ENCODE measurements at regions not wholly inside any gene's neighbourhood (a gene's known extent, or its start where the extent isn't known, plus 50 kb on each side); places are given as distances from the start of the nearest gene placed in this dataset.

DNA sequence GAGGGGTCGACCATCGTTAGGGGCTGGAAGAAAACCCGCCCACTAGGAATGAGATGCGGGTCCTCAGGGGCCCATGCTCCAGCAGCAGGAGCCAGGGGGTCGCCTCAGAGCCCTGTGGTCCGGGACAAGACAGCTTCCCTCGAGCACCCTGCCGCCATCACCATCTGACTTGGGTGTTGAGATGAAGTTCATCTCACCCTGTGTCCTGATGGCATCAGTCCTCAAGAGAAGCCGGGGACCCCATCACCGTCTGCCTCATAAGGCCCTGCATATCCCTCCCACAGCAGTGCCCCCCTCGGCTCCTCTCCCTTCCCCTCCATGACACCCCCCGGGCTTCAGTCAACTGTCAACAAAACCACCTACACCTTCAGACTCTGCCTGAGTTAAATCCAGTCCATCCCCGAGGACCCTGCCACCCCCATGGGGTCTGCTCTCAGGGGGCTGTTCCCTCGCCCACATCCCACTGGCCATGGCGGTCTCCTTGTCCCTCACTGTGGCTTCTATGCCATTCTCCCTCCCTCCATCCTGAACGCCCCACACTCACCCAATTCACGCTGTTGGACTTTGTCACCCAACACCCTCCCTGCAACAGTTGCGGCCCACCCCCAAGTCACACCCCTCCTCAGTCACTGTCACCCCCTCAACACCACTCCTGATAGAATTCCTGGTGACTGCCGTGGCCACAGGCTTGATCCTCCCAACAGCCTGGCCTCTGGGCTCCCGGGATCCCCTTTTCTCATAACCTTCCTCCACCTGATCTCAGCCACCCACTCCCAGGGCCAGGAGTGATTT is 87.7 kb upstream of the RTL6 start:
- DNase-seq, result no peak
- peaks cover 6% of the 10 kb centered on the region for H3K4me1 Mint-ChIP-seq
- no peaks in the 10 kb centered on the region for H3K36me3 Mint-ChIP-seq (ENCODE audit: low read depth)
- peaks cover 17% of the 10 kb centered on the region for H3K27me3 Mint-ChIP-seq
- ATAC-seq, result no peak
- no peak overlapping the region for H3K27ac Mint-ChIP-seq
- H3K4me3 Mint-ChIP-seq, result no peak overlapping the region
- H3K9me3 Mint-ChIP-seq, result no peaks in the 10 kb centered on the region

- DNase-seq (no peak), ATAC-seq (no peak)
- peaks cover 17% of the 10 kb centered on the region for H3K27me3 Mint-ChIP-seq
- H3K9me3 Mint-ChIP-seq, result no peaks in the 10 kb centered on the region
- H3K27ac Mint-ChIP-seq, result no peak overlapping the region
- no peaks in the 10 kb centered on the region for H3K36me3 Mint-ChIP-seq (ENCODE audit: low read depth)
- peaks cover 6% of the 10 kb centered on the region for H3K4me1 Mint-ChIP-seq
- no peak overlapping the region for H3K4me3 Mint-ChIP-seq
These were observed 86.3 kb upstream of the RTL6 start for GRCh38 chr22:44584256-44584902.

DNA sequence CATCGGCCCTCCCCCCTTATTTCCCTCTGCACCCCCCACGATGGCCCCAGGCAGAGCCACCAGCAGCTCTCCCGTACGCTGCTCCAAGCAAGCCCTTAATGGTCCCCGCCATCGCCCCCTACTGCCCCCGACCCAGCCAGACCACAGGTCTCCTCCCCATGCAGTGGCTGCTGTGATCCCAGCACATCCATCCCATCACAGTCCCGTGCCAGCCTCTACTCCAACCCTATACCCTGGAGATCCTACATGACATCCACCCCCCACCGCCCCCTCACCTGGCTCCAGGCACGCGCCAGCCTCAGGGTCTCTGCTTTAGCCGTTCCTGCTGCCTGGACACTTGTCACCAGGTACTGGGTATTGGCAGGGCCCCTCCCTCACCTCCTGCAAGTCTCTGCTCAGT is 85.8 kb upstream of the RTL6 start:
- ATAC-seq, result no peak
- no peaks in the 10 kb centered on the region for H3K36me3 Mint-ChIP-seq (ENCODE audit: low read depth)
- peaks cover 17% of the 10 kb centered on the region for H3K27me3 Mint-ChIP-seq
- H3K4me3 Mint-ChIP-seq, result no peak overlapping the region
- H3K27ac Mint-ChIP-seq, result no peak overlapping the region
- no peaks in the 10 kb centered on the region for H3K9me3 Mint-ChIP-seq
- DNase-seq, result no peak
- peaks cover 6% of the 10 kb centered on the region for H3K4me1 Mint-ChIP-seq

DNA sequence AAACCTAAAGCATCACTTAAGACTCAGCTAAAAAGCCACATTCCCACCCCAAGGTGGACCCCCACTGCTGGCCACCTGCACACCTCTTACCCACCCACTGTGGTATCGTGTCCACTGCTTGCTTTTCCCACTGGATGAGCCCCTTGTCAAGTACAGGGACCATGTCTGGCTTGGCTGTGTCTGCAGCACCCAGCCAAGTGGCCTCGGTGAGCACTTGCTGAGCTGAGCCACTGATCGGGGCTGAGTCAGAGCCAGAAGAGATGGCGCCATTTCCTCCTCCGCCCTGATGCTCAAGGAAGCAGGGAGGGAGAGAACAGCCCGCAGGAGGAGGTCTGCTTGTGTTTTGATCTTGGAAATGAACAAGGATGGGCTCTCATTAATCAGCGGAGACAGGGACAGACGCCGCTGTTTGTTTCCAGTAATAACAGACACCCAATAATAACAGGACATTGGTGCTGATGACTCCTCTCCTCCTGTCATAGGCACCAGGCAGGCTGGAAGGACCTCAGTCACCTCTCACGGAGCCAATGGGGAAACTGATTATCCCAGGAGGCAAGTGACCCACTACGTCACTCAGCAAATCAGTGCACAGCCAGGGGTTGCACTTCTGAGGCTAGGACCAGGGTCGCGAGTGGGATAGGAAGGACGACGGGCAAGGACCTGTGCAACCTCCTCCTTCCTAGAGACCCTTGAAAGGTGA is 85.2 kb upstream of the RTL6 start:
- H3K27ac Mint-ChIP-seq, result no peak overlapping the region
- H3K9me3 Mint-ChIP-seq, result no peaks in the 10 kb centered on the region
- no peaks in the 10 kb centered on the region for H3K36me3 Mint-ChIP-seq (ENCODE audit: low read depth)
- H3K27me3 Mint-ChIP-seq, result peaks cover 17% of the 10 kb centered on the region
- H3K4me3 Mint-ChIP-seq, result no peak overlapping the region
- peaks cover 6% of the 10 kb centered on the region for H3K4me1 Mint-ChIP-seq
- DNase-seq (no peak), ATAC-seq (no peak)

GRCh38 chr22:44582016-44582415 is 84.0 kb upstream of the RTL6 start:
- H3K27ac Mint-ChIP-seq, result no peak overlapping the region
- ATAC-seq (no peak), DNase-seq (no peak)
- no peak overlapping the region for H3K4me3 Mint-ChIP-seq
- H3K9me3 Mint-ChIP-seq, result no peaks in the 10 kb centered on the region
- no peaks in the 10 kb centered on the region for H3K36me3 Mint-ChIP-seq (ENCODE audit: low read depth)
- peaks cover 4% of the 10 kb centered on the region for H3K4me1 Mint-ChIP-seq
- H3K27me3 Mint-ChIP-seq, result peaks cover 16% of the 10 kb centered on the region

DNA sequence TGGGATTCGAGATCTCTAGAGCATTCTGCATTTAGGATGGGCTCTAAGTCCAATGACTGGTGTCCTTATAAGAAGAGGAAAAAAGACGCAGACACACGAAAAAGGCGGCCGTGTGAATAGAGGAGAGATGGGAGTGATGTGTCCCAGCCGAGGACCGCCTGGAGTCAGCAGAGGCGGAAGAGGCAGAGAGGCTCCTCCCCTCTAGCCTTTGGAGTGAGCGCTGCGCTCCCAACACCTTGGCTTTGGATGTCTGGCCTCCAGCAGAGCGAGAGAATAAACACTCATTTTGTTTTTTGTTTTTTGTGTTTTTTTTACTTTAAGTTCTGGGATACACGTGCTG is 83.0 kb upstream of the RTL6 start:
- no peak for DNase-seq
- no peaks in the 10 kb centered on the region for H3K4me1 Mint-ChIP-seq
- H3K9me3 Mint-ChIP-seq, result no peaks in the 10 kb centered on the region
- no peak for ATAC-seq
- no peak overlapping the region for H3K4me3 Mint-ChIP-seq
- H3K27ac Mint-ChIP-seq, result no peak overlapping the region
- H3K36me3 Mint-ChIP-seq (ENCODE audit: low read depth), result no peaks in the 10 kb centered on the region
- H3K27me3 Mint-ChIP-seq, result peaks cover 10% of the 10 kb centered on the region

DNA sequence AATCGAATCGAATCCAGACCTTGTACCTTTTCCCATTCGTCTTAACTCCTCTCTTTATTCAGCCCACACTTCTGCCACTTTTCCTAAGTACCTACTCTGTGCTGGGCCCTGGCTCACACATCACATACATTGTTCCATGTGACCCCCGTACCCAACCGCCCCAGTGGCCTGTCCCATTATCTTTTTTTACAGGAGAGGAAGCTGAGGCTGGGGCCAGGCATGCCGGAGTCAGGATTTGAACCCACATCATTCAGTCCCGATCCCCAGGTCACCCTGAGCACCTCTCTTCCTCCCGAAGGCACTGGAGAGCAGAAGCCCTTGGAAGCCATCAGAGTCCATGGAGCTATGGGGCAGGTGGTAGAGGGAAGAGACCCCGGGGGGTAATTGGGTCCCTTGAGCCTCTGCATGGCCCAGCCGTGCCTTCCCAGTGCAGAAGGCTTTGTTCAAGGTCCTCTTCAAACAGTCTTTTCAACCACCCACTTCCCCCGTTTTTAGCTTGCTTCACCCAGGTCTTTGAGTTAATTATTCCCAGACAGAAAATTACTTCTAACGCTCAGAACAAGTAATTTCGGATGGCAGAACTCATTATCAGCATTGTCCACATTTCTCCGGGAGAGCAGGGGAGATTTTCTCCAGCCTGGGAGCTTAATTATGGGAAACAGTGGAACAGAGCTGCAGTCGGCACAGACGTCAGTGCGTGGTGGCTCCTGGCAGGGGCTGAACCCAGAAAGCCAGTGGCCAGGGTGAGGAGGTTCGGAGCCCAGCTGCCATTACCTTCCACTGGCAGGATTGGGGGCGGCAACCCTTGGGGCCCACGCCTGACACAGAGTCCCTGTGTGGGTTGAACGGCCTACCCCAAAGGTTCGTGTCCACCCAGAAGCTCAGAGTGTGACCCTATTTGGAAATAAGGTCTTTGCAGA is 82.4 kb upstream of the RTL6 start:
- H3K27ac Mint-ChIP-seq, result no peak overlapping the region
- no peak for DNase-seq
- no peak overlapping the region for H3K4me3 Mint-ChIP-seq
- no peak for ATAC-seq
- no peaks in the 10 kb centered on the region for H3K36me3 Mint-ChIP-seq (ENCODE audit: low read depth)
- H3K27me3 Mint-ChIP-seq, result peaks cover 9% of the 10 kb centered on the region
- H3K4me1 Mint-ChIP-seq, result no peaks in the 10 kb centered on the region
- no peaks in the 10 kb centered on the region for H3K9me3 Mint-ChIP-seq

- DNase-seq (no peak), ATAC-seq (no peak)
- H3K27ac Mint-ChIP-seq, result no peak overlapping the region
- H3K4me3 Mint-ChIP-seq, result no peak overlapping the region
- no peaks in the 10 kb centered on the region for H3K36me3 Mint-ChIP-seq (ENCODE audit: low read depth)
- H3K9me3 Mint-ChIP-seq, result no peaks in the 10 kb centered on the region
- no peaks in the 10 kb centered on the region for H3K4me1 Mint-ChIP-seq
- peaks cover 11% of the 10 kb centered on the region for H3K27me3 Mint-ChIP-seq
These were observed 80.6 kb upstream of the RTL6 start for GRCh38 chr22:44578516-44579230.

- DNase-seq, result no peak
- Mint-ChIP-seq H3K4me1 (no peaks in the 10 kb centered on the region), H3K27ac (no peak overlapping the region), H3K9me3 (no peaks in the 10 kb centered on the region), H3K4me3 (no peak overlapping the region), H3K36me3 (ENCODE audit: low read depth) (no peaks in the 10 kb centered on the region), H3K27me3 (peaks cover 11% of the 10 kb centered on the region)
- no peak for ATAC-seq
These were observed 80.1 kb upstream of the RTL6 start for GRCh38 chr22:44578110-44578457.

- ATAC-seq (no peak), DNase-seq (no peak)
- Mint-ChIP-seq H3K27me3 (peaks cover 11% of the 10 kb centered on the region), H3K27ac (no peak overlapping the region), H3K4me3 (no peak overlapping the region), H3K36me3 (ENCODE audit: low read depth) (no peaks in the 10 kb centered on the region), H3K4me1 (no peaks in the 10 kb centered on the region), H3K9me3 (no peaks in the 10 kb centered on the region)
These were observed 79.5 kb upstream of the RTL6 start for GRCh38 chr22:44577391-44578109.

DNA sequence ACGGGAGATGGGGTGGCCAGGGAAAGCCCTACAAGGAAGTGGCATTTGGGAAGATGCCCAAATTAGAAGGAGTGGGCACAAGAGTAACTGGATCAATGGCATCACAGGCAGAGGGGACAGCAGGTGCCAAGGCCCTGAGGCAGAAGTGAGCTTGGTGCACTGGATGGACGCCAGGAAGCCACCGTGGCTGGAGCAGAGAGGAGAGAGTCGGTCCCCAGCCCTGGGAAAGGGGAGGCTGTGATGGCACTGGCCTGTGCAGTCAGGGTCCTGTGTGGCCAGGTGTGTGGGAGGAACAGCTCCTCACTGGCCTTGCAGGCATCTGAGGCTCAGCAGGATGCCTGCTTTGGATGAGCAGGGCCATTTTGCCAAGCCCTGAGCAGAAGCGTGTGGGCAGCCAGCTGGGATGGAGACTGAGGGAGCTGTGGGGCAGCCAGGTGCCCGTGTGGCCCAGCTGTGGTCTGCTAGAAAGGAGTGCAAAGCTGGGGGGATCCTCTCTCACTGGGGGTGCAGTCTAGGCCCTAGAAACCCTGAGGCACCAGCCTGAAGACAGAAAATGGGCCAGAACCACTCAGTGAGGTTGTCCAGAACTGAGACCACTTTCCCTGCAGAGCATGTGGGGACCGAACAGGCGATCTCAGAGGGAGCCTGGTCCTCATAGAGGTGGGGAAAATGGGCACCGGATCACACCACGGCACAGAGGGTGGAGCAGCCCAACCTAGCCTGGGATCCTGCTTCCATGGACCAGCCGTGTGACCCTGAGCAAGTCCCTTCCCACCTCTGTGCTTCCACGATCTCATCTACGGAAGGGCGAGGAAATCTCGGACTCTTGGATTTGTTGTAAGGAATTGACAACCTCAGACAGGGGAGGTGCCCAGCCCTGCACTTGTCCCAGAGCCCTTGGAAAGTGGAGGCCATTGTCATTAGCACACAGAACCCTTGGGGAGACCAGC is 78.6 kb upstream of the RTL6 start:
- no peaks in the 10 kb centered on the region for H3K9me3 Mint-ChIP-seq
- no peak overlapping the region for H3K4me3 Mint-ChIP-seq
- H3K27me3 Mint-ChIP-seq, result peaks cover 12% of the 10 kb centered on the region
- no peaks in the 10 kb centered on the region for H3K4me1 Mint-ChIP-seq
- no peaks in the 10 kb centered on the region for H3K36me3 Mint-ChIP-seq (ENCODE audit: low read depth)
- DNase-seq (no peak), ATAC-seq (no peak)
- H3K27ac Mint-ChIP-seq, result no peak overlapping the region

DNA sequence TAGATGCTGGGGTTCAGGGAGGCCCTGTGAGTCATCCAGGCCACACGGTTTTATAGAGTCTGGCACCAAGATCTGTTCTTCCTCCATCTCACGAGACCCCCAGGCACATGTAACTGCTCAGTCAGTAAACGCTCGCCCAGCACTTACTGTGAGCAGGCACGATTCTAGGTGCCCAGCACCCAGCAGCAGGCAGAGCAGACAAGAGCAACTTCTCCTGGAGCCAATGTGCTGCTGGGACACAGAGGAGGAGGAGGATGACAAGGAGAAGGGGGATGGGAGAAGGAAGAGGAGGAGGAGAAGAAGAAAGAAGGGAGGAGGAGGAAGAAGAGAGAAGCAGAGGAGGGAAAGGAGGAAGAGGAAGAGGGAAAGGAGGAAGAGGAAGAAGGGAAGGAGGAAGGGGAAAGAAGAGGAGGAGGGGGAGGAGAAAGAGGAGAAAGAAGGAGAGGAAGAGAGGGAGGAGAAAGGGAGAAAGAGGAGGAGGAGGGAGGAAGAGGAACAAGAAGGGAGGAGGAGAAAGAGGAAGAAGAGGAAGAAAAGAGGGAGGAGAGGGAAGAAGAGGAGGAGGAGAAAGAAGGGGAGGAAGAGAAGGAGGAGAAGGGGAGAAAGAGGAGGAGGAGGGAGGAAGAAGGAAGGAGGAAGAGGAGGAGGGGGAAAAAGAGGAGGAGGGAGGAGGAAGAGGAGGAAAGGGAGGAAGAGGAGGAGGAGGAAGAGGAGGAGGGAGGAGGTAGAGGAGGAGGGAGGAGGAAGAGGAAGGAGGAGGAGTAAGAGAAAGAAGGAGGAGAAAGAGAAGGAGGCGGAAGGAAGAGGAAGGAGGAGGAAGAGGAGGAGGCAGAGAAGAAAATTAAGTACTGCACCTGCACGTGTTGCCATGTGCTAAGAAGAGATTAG is 77.6 kb upstream of the RTL6 start:
- no peaks in the 10 kb centered on the region for H3K9me3 Mint-ChIP-seq
- no peak overlapping the region for H3K27ac Mint-ChIP-seq
- peaks cover 14% of the 10 kb centered on the region for H3K27me3 Mint-ChIP-seq
- H3K36me3 Mint-ChIP-seq (ENCODE audit: low read depth), result no peaks in the 10 kb centered on the region
- no peak overlapping the region for H3K4me3 Mint-ChIP-seq
- no peak for DNase-seq
- no peaks in the 10 kb centered on the region for H3K4me1 Mint-ChIP-seq
- ATAC-seq, result no peak

All from activated naive CD8-positive, alpha-beta T cell treated with anti-CD3 and anti-CD28 coated beads, Interleukin-2, amount 50 U/mL, for 24 hours (primary cell).